ENCODE measurements at regions not wholly inside any gene's neighbourhood (a gene's known extent, or its start where the extent isn't known, plus 50 kb on each side); places are given as distances from the start of the nearest gene placed in this dataset.

DNA sequence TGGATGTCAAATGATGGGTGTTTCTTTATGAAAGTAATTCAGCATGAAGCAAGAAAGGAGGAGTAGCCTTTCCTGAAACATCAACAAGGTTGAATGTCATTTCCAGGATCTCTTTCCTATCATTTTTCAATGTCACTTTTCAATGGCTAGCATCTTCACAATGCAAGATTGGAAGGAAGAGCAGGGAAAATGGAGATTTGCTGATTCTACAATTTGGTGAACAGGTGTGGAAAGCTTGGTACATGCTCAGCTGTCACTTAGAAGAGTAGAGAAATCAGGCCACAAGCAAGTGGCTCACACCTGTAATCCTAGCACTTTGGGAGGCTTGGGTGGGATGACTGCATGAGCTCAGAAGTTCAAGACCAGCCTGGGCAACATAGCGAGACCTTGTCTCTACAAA is 112.7 kb upstream of the FERMT1 start:
- CTCF ChIA-PET = interaction anchor here (1.1 to 1.4 kb wide), 2 partner anchors 30 to 594 kb away, joined by 3 read pairs; no protein-coding TSS in a partner anchor

DNA sequence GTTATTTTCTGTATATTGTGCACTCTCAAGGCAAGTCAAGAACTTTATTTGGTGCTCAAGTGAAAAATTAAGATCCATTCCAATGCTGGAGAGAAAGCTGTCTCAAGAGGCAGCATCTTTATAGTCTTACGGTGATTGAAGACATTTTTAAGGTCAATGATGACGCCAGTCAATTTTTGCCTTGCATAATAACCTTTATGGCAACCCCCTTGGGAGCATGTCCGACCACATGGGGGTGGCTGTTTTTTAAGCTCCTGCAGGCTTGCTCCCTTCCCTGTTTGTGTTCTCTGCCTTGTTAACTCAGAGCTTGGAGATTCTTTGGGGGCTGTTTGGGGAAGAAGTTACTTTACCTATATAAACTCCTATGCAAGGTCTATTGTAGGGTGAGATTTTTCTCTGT is 109.6 kb upstream of the FERMT1 start:
- Histone ChIP-seq H3K9me2 (no peaks in the 10 kb centered on the region), H3K79me2 (ENCODE audit: insufficient read depth) (no peaks in the 10 kb centered on the region), H4K20me1 (ENCODE audit: insufficient read depth) (no peaks in the 10 kb centered on the region), H3K9ac (no peak overlapping the region), H3K4me1 (ENCODE audit: control insufficient read depth in 1 of 2, insufficient read depth in 2 of 2, low read depth in 1 of 2, low read length in 1 of 2) (peaks cover 0 to 4% of the 10 kb centered on the region in 2 experiments; a peak in 2 of 4 replicates), H2AFZ (ENCODE audit: low read depth) (no peak overlapping the region), H3K36me3 (replicated peaks in 1 of 2; ENCODE audit: control insufficient read depth in 1 of 2, insufficient read depth in 2 of 2, low read length in 1 of 2) (no peaks in the 10 kb centered on the region), H3F3A (replicated peaks; ENCODE audit: insufficient read depth) (no peaks in the 10 kb centered on the region), H3K4me2 (no peak overlapping the region), H3K4me3 (ENCODE audit: low read depth in 2 of 2, low read length in 1 of 2) (no peak overlapping the region), H3K27me3 (ENCODE audit: insufficient read depth) (no peaks in the 10 kb centered on the region), H3K27ac (ENCODE audit: low read depth in 2 of 2, low read length in 1 of 2) (no peak overlapping the region), H3K9me3 (no peaks in the 10 kb centered on the region)
- ChIA-PET CTCF (no interaction called here), POLR2A (no interaction called here)
- WGBS (ENCODE audit: low lambda C conversion rate) = 19% methylated on average over 3 of the region's 3 CpGs
- no peak for TF ChIP-seq CHD2 (IDR thresholded peaks at IDR 0.05; ENCODE audit: low read length, partially characterized antibody)
- no peak for DNase-seq

More for the DNA sequence above, 112.7 kb upstream of the FERMT1 start:
- no peaks in the 10 kb centered on the region for H3K9me3 ChIP-seq
- no peak overlapping the region for H3K4me3 ChIP-seq (ENCODE audit: low read depth in 2 of 2, low read length in 1 of 2)
- no peaks in the 10 kb centered on the region; a peak in 1 of 4 replicates for H3K4me1 ChIP-seq (ENCODE audit: control insufficient read depth in 1 of 2, insufficient read depth in 2 of 2, low read depth in 1 of 2, low read length in 1 of 2)
- no peak overlapping the region for H3K27ac ChIP-seq (ENCODE audit: low read depth in 2 of 2, low read length in 1 of 2)
- H3F3A ChIP-seq (replicated peaks; ENCODE audit: insufficient read depth) = no peaks in the 10 kb centered on the region
- POLR2A ChIA-PET = interaction anchor here (0.6 kb wide), 1 partner anchor 199 kb away, joined by 3 read pairs; no protein-coding TSS in a partner anchor
- no peaks in the 10 kb centered on the region for H3K79me2 ChIP-seq (ENCODE audit: insufficient read depth)
- H4K20me1 ChIP-seq (ENCODE audit: insufficient read depth) = no peaks in the 10 kb centered on the region
- H3K9ac ChIP-seq = no peak overlapping the region
- no peak overlapping the region for H3K4me2 ChIP-seq
- no peaks in the 10 kb centered on the region for H3K36me3 ChIP-seq (replicated peaks in 1 of 2; ENCODE audit: control insufficient read depth in 1 of 2, insufficient read depth in 2 of 2, low read length in 1 of 2)
- no peaks in the 10 kb centered on the region for H3K9me2 ChIP-seq
- TF ChIP-seq FOXM1 (IDR thresholded peaks at IDR 0.05; ENCODE audit: low read depth) = no peak
- TF ChIP-seq TCF12 (IDR thresholded peaks at IDR 0.05) = no peak
- TF ChIP-seq SMC3 (IDR thresholded peaks at IDR 0.05; ENCODE audit: low read depth, low read length) = no peak
- no peak for TF ChIP-seq EP300 (IDR thresholded peaks at IDR 0.05; ENCODE audit: borderline replicate concordance in 1 of 2, low read depth in 1 of 2, low read length in 1 of 2)
- 0% methylated on average over 1 of the region's 1 CpG for WGBS (ENCODE audit: low lambda C conversion rate)
- no peaks in the 10 kb centered on the region for H3K27me3 ChIP-seq (ENCODE audit: insufficient read depth)
- no peak overlapping the region for H2AFZ ChIP-seq (ENCODE audit: low read depth)
- DNase-seq = no peak

DNA sequence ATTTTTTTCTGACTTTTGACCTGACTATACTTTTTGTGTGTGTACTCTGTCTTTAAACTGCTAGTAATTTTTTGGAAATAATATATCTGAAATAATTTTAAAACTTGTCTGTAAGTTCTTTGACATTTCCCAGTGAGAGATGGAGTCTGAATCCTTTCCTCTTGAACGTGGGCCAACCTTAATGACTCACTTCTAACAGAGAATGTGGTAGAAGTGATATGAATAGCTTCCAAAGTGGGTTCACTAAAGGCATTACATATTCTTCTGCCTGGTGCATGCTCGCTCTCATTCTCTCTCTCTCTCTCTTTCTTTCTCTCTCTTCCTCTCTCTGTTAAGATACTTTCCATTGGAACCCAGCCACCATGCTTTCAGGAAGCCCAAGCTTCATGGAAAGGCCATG is 108.7 kb upstream of the FERMT1 start:
- CTCF ChIA-PET = no interaction called here
- POLR2A ChIA-PET = no interaction called here
- no peaks in the 10 kb centered on the region for H3K79me2 ChIP-seq (ENCODE audit: insufficient read depth)
- no peak overlapping the region for H3K4me3 ChIP-seq (ENCODE audit: low read depth in 2 of 2, low read length in 1 of 2)
- no peak for DNase-seq
- H3K4me1 ChIP-seq (ENCODE audit: control insufficient read depth in 1 of 2, insufficient read depth in 2 of 2, low read depth in 1 of 2, low read length in 1 of 2) = peaks cover 0 to 4% of the 10 kb centered on the region in 2 experiments; a peak in 2 of 4 replicates
- H3K36me3 ChIP-seq (replicated peaks in 1 of 2; ENCODE audit: control insufficient read depth in 1 of 2, insufficient read depth in 2 of 2, low read length in 1 of 2) = no peaks in the 10 kb centered on the region
- H3K4me2 ChIP-seq = no peak overlapping the region
- no peaks in the 10 kb centered on the region for H3K9me3 ChIP-seq
- H4K20me1 ChIP-seq (ENCODE audit: insufficient read depth) = no peaks in the 10 kb centered on the region
- no peak overlapping the region for H2AFZ ChIP-seq (ENCODE audit: low read depth)
- WGBS (ENCODE audit: low lambda C conversion rate) = 8% methylated on average over 2 of the region's 2 CpGs
- no peaks in the 10 kb centered on the region for H3K9me2 ChIP-seq
- H3K27me3 ChIP-seq (ENCODE audit: insufficient read depth) = no peaks in the 10 kb centered on the region
- H3K27ac ChIP-seq (ENCODE audit: low read depth in 2 of 2, low read length in 1 of 2) = no peak overlapping the region
- no peaks in the 10 kb centered on the region for H3F3A ChIP-seq (replicated peaks; ENCODE audit: insufficient read depth)
- H3K9ac ChIP-seq = no peak overlapping the region
- no peak for TF ChIP-seq CHD2 (IDR thresholded peaks at IDR 0.05; ENCODE audit: low read length, partially characterized antibody)
- no peak for TF ChIP-seq FOXJ3 (CRISPR knock-in tag; IDR thresholded peaks at IDR 0.05)
- no peak for TF ChIP-seq MXI1 (IDR thresholded peaks at IDR 0.05; ENCODE audit: low read depth, low read length)
- no peak for TF ChIP-seq EP300 (IDR thresholded peaks at IDR 0.05; ENCODE audit: borderline replicate concordance in 1 of 2, low read depth in 1 of 2, low read length in 1 of 2)
- no peak for TF ChIP-seq NRF1 (IDR thresholded peaks at IDR 0.05; ENCODE audit: low read depth, low read length)
- TF ChIP-seq TCF12 (IDR thresholded peaks at IDR 0.05) = no peak
- no peak for TF ChIP-seq FOXM1 (IDR thresholded peaks at IDR 0.05; ENCODE audit: low read depth)
- TF ChIP-seq TAF1 (IDR thresholded peaks at IDR 0.05; ENCODE audit: borderline replicate concordance, low read depth, low read length) = no peak
- TF ChIP-seq, protein P1, sequence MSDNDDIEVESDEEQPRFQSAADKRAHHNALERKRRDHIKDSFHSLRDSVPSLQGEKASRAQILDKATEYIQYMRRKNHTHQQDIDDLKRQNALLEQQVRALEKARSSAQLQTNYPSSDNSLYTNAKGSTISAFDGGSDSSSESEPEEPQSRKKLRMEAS (IDR thresholded peaks at IDR 0.05; ENCODE audit: low read depth) = no peak
- TF ChIP-seq FOSL2 (IDR thresholded peaks at IDR 0.05; ENCODE audit: borderline replicate concordance, low read depth) = no peak
- TF ChIP-seq, protein P2, sequence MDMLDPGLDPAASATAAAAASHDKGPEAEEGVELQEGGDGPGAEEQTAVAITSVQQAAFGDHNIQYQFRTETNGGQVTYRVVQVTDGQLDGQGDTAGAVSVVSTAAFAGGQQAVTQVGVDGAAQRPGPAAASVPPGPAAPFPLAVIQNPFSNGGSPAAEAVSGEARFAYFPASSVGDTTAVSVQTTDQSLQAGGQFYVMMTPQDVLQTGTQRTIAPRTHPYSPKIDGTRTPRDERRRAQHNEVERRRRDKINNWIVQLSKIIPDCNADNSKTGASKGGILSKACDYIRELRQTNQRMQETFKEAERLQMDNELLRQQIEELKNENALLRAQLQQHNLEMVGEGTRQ (IDR thresholded peaks at IDR 0.05; ENCODE audit: borderline replicate concordance, low read depth, low read length) = no peak
- no peak for TF ChIP-seq RAD21 (IDR thresholded peaks at IDR 0.05; ENCODE audit: low read length)
- TF ChIP-seq RCOR1 (IDR thresholded peaks at IDR 0.05; ENCODE audit: low read length) = no peak
- no peak for TF ChIP-seq GABPA (IDR thresholded peaks at IDR 0.05; ENCODE audit: low read depth)
- TF ChIP-seq, protein P3, sequence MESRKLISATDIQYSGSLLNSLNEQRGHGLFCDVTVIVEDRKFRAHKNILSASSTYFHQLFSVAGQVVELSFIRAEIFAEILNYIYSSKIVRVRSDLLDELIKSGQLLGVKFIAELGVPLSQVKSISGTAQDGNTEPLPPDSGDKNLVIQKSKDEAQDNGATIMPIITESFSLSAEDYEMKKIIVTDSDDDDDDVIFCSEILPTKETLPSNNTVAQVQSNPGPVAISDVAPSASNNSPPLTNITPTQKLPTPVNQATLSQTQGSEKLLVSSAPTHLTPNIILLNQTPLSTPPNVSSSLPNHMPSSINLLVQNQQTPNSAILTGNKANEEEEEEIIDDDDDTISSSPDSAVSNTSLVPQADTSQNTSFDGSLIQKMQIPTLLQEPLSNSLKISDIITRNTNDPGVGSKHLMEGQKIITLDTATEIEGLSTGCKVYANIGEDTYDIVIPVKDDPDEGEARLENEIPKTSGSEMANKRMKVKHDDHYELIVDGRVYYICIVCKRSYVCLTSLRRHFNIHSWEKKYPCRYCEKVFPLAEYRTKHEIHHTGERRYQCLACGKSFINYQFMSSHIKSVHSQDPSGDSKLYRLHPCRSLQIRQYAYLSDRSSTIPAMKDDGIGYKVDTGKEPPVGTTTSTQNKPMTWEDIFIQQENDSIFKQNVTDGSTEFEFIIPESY (IDR thresholded peaks at IDR 0.05; ENCODE audit: borderline replicate concordance, low read depth) = no peak
- TF ChIP-seq YY1 (IDR thresholded peaks at IDR 0.05; ENCODE audit: low read depth) = no peak
- no peak for TF ChIP-seq TEAD4 (IDR thresholded peaks at IDR 0.05; ENCODE audit: borderline replicate concordance, insufficient read depth)

Measured in SK-N-SH (cell line).